ENCODE measurements at regions not wholly inside any gene's neighbourhood (a gene's known extent, or its start where the extent isn't known, plus 50 kb on each side); places are given as distances from the start of the nearest gene placed in this dataset.

GRCh38 chr10:88066319-88066718 is 202.9 kb downstream of the PTEN start:
- Mint-ChIP-seq H3K4me1 (peaks cover 44% of the 10 kb centered on the region), H3K4me3 (peak overlapping the region; percentile 38), H3K36me3 (ENCODE audit: low read depth) (no peaks in the 10 kb centered on the region), H3K27me3 (no peaks in the 10 kb centered on the region), H3K9me3 (no peaks in the 10 kb centered on the region), H3K27ac (peak overlapping the region; percentile 36)
- no peak for ATAC-seq (replicated peaks)

- Mint-ChIP-seq H3K27me3 (no peaks in the 10 kb centered on the region), H3K9me3 (no peaks in the 10 kb centered on the region), H3K4me1 (peaks cover 44% of the 10 kb centered on the region), H3K27ac (peak overlapping the region; percentile 36), H3K36me3 (ENCODE audit: low read depth) (no peaks in the 10 kb centered on the region), H3K4me3 (peak overlapping the region; percentile 38)
- no peak for ATAC-seq (replicated peaks)
These were observed 203.5 kb downstream of the PTEN start for GRCh38 chr10:88066876-88067275.

- H3K4me3 Mint-ChIP-seq: peak overlapping the region; percentile 38
- H3K36me3 Mint-ChIP-seq (ENCODE audit: low read depth): no peaks in the 10 kb centered on the region
- ATAC-seq (replicated peaks): no peak
- H3K27ac Mint-ChIP-seq: peak overlapping the region; percentile 36
- H3K4me1 Mint-ChIP-seq: peaks cover 44% of the 10 kb centered on the region
- H3K27me3 Mint-ChIP-seq: no peaks in the 10 kb centered on the region
- H3K9me3 Mint-ChIP-seq: no peaks in the 10 kb centered on the region
These were observed 204.3 kb downstream of the PTEN start for GRCh38 chr10:88067737-88068136.

GRCh38 chr10:88069338-88069737 is 205.9 kb downstream of the PTEN start:
- Mint-ChIP-seq H3K4me3 (no peak overlapping the region), H3K9me3 (no peaks in the 10 kb centered on the region), H3K27me3 (no peaks in the 10 kb centered on the region), H3K4me1 (peaks cover 31% of the 10 kb centered on the region), H3K27ac (no peak overlapping the region), H3K36me3 (ENCODE audit: low read depth) (no peaks in the 10 kb centered on the region)
- no peak for ATAC-seq (replicated peaks)

DNA sequence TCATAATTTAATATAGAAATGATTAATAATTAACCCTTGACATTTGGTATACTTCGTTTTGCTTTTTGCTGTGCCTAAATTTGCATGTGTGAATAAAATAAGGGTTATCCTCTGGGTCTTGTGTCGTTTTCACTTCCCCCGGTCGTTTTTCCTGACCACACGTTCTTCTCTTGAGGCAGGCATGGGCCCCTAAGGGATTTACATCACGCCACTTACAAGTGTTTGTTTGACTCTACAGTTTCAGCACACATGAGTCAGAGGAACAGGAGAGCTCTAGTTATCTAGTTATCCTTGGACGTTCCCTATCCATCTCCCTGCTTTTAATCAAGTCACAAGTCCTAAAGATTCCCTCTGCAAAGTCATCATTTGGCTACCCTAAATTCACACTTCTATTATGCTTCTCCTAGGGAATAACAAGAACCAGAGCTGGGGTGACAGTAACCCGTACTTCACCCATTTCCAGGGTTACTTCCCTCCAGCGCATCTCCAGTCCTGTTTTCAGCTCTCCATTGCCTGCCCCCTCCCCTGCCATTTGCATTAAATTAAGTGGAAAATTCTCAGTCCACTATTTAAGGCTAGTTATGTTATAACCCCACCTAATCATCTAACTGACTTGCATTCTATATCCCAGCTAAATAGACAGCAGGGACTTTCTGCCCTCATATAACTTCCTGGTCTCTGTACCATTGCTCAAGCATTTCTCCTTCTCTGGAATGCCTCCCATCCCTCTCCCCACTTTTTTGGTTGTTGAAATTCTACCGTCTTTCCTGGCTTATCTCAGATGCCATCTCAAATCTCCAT is 206.9 kb downstream of the PTEN start:
- H3K4me3 Mint-ChIP-seq: no peak overlapping the region
- ATAC-seq (replicated peaks): no peak
- peaks cover 23% of the 10 kb centered on the region for H3K4me1 Mint-ChIP-seq
- no peaks in the 10 kb centered on the region for H3K9me3 Mint-ChIP-seq
- no peaks in the 10 kb centered on the region for H3K36me3 Mint-ChIP-seq (ENCODE audit: low read depth)
- H3K27ac Mint-ChIP-seq: no peak overlapping the region
- H3K27me3 Mint-ChIP-seq: no peaks in the 10 kb centered on the region

DNA sequence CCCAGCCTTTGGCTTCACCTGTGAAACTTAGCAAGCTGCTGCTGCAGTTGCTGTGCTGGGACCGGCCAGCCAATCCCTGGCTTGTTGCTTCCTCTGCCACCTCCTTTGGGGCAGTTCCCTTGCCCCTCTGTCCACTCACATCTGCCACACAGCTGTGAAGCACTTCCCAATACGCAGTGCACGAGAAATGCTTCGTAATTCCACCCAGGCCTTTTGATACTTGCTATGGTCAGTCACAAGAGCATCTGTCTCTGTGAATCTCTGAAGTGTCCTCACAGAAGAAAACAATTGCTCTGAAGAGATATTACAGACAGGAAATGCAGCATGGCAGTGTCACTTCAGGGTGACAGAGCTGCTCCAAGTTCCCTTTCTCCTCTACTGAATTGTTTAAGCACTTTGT is 208.5 kb downstream of the PTEN start:
- Mint-ChIP-seq H3K27ac (no peak overlapping the region), H3K36me3 (ENCODE audit: low read depth) (no peaks in the 10 kb centered on the region), H3K4me1 (peaks cover 14% of the 10 kb centered on the region), H3K27me3 (no peaks in the 10 kb centered on the region), H3K4me3 (no peak overlapping the region), H3K9me3 (no peaks in the 10 kb centered on the region)
- no peak for ATAC-seq (replicated peaks)

DNA sequence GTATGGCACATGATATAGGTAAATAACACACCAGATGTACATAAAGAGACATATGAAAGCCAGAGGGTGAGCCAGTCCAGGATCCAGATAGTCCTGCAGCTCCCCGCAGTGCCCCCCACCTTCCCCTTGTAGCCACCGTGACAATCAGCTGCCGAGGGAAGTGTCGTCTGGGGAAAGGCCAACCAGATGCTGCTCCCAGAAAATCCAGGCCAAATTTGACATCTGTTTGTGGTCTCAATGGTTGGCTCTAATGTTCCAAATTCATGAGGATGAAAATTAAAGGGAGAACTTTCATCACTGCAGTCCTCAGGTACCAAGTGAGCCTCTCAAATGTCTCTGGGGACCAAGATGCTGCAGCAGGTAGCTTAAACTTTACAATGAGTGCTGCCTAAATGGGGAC is 210.3 kb downstream of the PTEN start:
- Mint-ChIP-seq H3K4me1 (peaks cover 3% of the 10 kb centered on the region), H3K27me3 (no peaks in the 10 kb centered on the region), H3K9me3 (no peaks in the 10 kb centered on the region), H3K36me3 (ENCODE audit: low read depth) (no peaks in the 10 kb centered on the region), H3K4me3 (no peak overlapping the region), H3K27ac (no peak overlapping the region)
- ATAC-seq (replicated peaks): no peak

DNA sequence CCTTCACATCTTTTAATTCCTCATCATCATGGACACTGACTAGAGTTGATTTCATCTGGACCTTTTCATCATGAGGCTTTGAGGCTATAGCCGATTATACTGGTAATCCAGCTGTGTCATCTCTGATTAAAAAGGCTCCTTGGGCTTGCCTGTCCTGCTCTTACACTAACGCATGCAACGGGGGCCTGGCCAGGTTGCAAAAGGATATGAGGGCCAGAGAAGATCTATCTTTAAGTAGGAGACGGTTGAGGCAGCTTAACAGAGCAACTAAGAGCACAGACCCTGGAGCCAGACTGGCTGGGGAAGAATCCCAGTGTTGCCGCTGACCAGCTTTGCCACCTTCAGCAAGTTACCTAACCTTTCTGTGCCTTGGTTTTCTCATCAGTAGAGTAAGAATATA is 211.5 kb downstream of the PTEN start:
- H3K4me3 Mint-ChIP-seq: no peak overlapping the region

DNA sequence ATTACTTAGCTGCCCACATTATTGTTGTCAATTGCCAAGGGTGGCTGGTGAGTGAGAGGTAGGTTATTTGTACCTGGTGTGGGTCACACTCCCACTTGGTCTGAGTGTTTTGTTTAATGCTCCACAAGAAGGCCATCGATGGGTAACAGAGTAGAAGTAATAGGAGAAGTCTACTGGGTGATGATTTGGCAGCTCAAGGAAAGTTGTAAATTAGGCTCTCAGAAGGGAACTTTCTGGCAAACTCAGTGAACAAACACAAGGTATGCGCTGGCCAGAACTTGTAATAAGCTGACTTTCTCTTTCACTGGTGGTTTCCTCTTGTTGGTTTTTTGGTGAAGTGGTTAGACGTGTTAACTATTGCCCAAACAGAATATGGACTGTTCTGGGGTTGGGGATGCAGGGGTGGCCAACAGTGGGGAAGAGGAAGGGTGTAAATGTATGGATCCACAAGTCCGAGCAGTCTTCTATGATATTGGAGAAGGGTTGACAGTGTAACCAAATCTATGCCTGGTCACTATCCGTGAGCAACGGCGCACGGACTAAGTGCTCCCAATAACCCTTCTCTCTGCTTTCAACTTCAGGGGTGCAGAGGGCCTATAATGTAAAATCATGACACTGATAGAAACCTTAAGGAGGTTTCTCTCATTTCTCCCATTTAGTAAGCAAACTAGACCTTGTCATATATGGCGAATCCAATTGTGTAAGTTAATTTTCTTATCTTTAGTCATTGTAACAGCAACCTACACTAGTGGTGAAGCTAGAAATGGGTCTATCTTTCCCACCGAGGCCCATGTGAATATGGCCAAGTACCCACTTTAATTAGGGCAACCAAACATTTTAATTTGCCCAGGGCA is 212.8 kb downstream of the PTEN start:
- Mint-ChIP-seq H3K27me3 (peaks cover 4% of the 10 kb centered on the region), H3K36me3 (ENCODE audit: low read depth) (no peaks in the 10 kb centered on the region), H3K27ac (no peak overlapping the region), H3K9me3 (no peaks in the 10 kb centered on the region), H3K4me3 (no peak overlapping the region), H3K4me1 (peaks cover 3% of the 10 kb centered on the region)
- ATAC-seq (replicated peaks): no peak

More for the DNA sequence above, 211.5 kb downstream of the PTEN start:
- ATAC-seq (replicated peaks): no peak
- no peaks in the 10 kb centered on the region for H3K36me3 Mint-ChIP-seq (ENCODE audit: low read depth)
- H3K27ac Mint-ChIP-seq: no peak overlapping the region
- no peaks in the 10 kb centered on the region for H3K27me3 Mint-ChIP-seq
- H3K4me1 Mint-ChIP-seq: peaks cover 3% of the 10 kb centered on the region
- H3K9me3 Mint-ChIP-seq: no peaks in the 10 kb centered on the region

GRCh38 chr10:88077977-88078376 is 214.6 kb downstream of the PTEN start:
- no peak overlapping the region for H3K4me3 Mint-ChIP-seq
- peaks cover 7% of the 10 kb centered on the region for H3K4me1 Mint-ChIP-seq
- H3K27me3 Mint-ChIP-seq: peaks cover 4% of the 10 kb centered on the region
- no peaks in the 10 kb centered on the region for H3K36me3 Mint-ChIP-seq (ENCODE audit: low read depth)
- no peak overlapping the region for H3K27ac Mint-ChIP-seq
- no peak for ATAC-seq (replicated peaks)
- no peaks in the 10 kb centered on the region for H3K9me3 Mint-ChIP-seq

DNA sequence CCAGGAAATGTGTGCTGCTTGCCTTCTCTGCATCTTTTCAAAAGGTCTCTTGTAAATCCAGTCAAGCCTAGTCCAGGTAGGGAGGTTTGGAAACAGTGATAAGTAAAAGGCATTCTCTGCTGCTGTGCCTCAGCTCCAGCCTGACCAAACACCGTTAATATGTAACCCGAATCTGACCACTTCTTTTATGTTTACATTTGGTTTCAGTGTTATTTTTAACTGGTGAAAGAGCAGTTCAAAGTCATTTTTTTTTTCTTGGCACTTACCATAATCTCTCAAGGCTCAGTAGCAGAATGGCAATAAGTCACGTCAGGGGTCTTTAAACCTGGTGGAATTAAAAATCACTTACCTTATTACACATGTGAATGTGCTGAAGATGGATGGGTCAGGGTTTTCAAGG is 216.8 kb downstream of the PTEN start:
- ATAC-seq (replicated peaks): no peak
- Mint-ChIP-seq H3K9me3 (no peaks in the 10 kb centered on the region), H3K4me1 (peaks cover 8% of the 10 kb centered on the region), H3K27ac (no peak overlapping the region), H3K4me3 (no peak overlapping the region), H3K36me3 (ENCODE audit: low read depth) (no peaks in the 10 kb centered on the region), H3K27me3 (peaks cover 4% of the 10 kb centered on the region)

GRCh38 chr10:88081457-88082054 is 218.1 kb downstream of the PTEN start:
- Mint-ChIP-seq H3K27me3 (peaks cover 4% of the 10 kb centered on the region), H3K36me3 (ENCODE audit: low read depth) (no peaks in the 10 kb centered on the region), H3K9me3 (no peaks in the 10 kb centered on the region), H3K4me3 (no peak overlapping the region), H3K27ac (no peak overlapping the region), H3K4me1 (peaks cover 5% of the 10 kb centered on the region)
- ATAC-seq (replicated peaks): no peak

DNA sequence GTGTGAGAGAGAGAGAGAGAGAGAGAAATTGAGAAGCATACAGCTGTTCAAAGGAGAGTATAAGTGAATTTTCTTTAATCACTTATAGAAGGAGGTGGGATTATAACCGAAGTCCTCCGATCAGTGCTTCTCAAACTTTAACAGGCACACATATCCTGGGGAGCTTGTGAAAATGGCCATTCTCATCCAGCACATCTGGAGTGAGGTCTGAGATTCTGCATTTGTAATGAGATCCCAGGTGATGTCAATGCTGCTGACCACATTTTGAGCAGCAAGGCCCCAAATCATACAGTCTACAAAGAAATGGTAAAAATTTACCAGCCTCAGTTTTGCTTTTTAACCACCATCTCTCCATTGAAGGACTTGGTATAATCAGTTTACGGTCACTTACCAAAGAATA is 219.0 kb downstream of the PTEN start:
- Mint-ChIP-seq H3K27me3 (peaks cover 4% of the 10 kb centered on the region), H3K9me3 (no peaks in the 10 kb centered on the region), H3K36me3 (ENCODE audit: low read depth) (no peaks in the 10 kb centered on the region), H3K27ac (no peak overlapping the region), H3K4me3 (no peak overlapping the region), H3K4me1 (peaks cover 5% of the 10 kb centered on the region)
- no peak for ATAC-seq (replicated peaks)

DNA sequence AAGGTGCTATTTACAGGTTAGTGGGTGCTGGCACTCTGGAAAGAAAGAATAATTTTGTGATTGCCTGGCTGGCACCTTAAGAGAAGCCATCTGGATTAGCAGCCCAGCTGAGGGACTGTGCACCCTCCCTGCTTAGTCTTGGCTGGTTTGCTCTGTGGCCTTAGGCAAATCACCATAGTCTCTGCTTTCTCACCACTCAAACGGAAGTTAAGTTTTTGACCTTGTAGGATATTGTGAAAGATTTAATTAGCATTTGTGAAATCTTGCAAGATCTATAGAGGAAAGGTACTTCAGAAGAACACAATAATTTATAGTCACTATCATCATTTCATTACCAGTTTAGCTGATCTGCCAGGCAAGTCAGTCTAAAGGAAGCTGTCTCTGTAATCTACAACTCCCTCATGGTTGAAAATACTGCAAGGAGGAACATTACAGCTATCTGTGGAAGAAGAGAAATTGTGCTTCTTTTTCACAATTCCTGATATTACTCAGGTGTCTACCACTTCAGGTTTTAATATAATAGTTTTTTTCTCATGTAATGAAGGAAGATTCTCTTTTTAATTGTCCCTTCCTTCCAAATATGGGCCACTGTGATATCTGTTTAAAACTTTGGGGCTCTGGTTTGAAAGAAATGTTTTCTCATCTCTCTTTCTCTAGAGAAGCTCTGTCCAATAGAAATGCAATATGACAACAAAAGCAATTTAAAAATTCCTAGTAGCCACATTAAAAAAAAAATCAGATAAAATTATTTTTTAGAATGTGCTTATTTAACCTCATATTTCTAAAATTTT is 219.6 kb downstream of the PTEN start:
- Mint-ChIP-seq H3K9me3 (no peaks in the 10 kb centered on the region), H3K27me3 (peaks cover 4% of the 10 kb centered on the region), H3K4me1 (peaks cover 5% of the 10 kb centered on the region), H3K27ac (no peak overlapping the region), H3K36me3 (ENCODE audit: low read depth) (no peaks in the 10 kb centered on the region), H3K4me3 (no peak overlapping the region)
- ATAC-seq (replicated peaks): no peak
